Embryonic facial prominence (tissue), 1 donor: ENCODE measurements at regions not wholly inside any gene's neighbourhood (a gene's known extent, or its start where the extent isn't known, plus 50 kb on each side); places are given as distances from the start of the nearest gene placed in this dataset.
"Not testable (repeated sequence)": the region's sequence is repeated elsewhere in the genome, so short reads cannot be mapped to it uniquely, and the experiment has no call there.

Experiments
- DNase-seq: peaks from one replicate; pipeline ENCODE4 v3.0.0-alpha.2; 2016; ENCODE audit errors: extremely low spot score

- DNase-seq = no peak
These were observed 113.1 kb upstream of the IRX2 start for GRCh38 chr5:2864515-2865105.

- no peak for DNase-seq
These were observed 112.4 kb upstream of the IRX2 start for GRCh38 chr5:2863675-2864433.

DNA sequence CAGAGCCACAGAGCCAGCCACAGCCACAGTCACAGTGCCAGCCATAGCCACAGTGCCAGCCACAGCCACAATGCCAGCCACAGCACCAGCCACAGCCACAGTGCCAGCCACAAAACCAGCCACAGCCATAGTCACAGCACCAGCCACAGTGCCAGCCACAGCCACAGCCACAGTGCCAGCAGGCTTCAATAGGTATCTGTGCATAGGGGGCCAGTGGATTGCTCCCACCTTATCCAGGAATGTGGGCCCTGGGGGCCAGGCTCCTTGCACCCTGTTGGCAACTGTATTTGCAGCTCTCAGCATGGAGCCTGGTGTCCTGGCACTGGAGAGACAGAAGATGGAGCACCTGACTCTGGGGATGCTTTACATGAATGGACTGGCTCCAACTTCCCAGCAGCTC, 111.7 kb upstream of the IRX2 start:
- no peak for DNase-seq

- DNase-seq = not testable (repeated sequence)
These were observed 110.7 kb upstream of the IRX2 start for GRCh38 chr5:2862176-2862575.

- no peak for DNase-seq
These were observed 110.1 kb upstream of the IRX2 start for GRCh38 chr5:2861605-2862004.

- DNase-seq = no peak
These were observed 108.6 kb upstream of the IRX2 start for GRCh38 chr5:2860101-2860500.

GRCh38 chr5:2857837-2858236, 106.4 kb upstream of the IRX2 start:
- no peak for DNase-seq

DNA sequence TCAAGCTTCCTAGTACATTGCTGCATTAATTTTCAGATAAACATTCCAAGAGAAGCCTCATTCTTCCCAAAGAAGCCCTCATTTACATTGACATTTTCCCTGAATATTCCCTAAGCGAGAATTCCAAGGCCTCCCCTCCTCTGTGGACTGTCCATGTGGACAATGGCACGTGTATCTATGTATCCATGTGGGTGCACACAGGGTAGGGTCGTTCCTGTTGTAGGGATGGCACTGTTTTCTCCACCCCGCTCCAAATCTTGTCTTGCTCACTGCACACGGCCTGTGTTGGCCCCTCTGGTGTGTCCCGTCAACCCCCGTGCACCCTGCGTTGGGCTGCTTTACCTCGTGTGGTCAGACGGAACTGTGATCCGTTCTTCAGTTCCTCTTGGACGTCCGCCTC, 104.7 kb upstream of the IRX2 start:
- DNase-seq = no peak

GRCh38 chr5:2852446-2852845, 101.0 kb upstream of the IRX2 start:
- DNase-seq = no peak

- DNase-seq = no peak
These were observed 100.4 kb upstream of the IRX2 start for GRCh38 chr5:2851895-2852294.

- DNase-seq = no peak
These were observed 98.0 kb upstream of the IRX2 start for GRCh38 chr5:2849429-2849828.

- DNase-seq = no peak
These were observed 97.1 kb upstream of the IRX2 start for GRCh38 chr5:2848619-2849018.

DNA sequence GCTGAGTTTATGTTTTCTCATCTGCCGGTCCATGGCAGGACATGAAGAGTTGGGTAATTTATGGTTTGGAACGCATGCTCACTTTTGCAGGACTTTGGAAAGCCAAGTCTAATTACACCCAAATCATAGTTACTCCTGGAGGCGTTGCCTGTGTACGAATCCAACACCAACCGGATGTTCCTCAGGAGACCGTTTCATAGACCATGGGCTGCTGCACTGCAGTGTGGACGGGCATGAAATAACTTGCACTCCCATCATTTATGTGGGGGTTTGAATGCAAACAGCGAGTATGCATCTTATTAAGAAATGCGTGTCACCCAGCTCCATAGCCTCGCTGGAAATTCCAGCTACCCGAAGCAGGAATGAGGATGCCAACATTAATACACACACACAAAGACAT, 96.1 kb upstream of the IRX2 start:
- no peak for DNase-seq

DNA sequence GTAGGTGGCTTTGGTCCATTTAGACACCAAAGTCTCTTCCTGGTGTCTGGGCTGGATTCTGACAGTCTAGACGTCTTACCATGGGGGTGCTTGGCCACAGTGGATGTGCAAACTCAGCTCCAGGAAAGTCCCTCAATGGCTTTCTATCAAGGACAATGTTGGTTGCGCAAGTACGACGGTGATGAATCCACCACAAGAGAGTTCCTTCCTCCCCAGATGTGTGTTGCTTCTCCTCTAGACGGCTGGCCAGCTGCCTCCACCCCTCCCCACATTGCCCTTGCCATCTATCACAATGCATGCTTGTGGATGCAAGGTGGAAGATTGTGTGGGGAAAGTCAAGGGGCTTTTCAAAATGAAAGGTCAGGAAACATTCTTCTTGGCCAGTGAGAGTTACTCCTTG, 89.7 kb upstream of the IRX2 start:
- DNase-seq = no peak

DNA sequence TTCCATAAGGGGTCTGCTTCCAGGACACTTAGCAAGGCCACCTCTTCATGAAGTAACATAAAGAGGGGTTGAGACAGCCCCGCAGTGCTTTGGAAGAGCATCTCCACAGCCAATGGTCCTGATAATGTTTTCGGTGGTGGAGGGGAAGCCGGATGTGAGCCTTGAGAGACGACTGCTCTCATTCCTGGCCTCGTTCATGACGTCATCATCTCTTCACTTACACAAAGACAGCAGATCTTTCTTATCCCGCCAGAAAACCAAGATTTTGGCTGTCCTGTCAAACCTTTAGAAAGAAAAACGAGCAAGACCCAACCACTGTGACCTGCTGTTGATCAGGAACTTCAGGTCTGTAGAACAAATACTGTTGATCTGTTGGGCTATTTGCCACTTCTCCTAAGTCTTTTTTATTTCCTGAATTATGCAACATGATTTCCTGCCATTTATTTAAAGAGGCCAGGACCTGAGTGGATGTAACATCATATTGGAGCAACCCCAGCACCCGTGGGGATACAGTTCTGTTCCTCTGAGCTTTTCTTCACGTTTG, 89.0 kb upstream of the IRX2 start:
- DNase-seq = no peak

DNA sequence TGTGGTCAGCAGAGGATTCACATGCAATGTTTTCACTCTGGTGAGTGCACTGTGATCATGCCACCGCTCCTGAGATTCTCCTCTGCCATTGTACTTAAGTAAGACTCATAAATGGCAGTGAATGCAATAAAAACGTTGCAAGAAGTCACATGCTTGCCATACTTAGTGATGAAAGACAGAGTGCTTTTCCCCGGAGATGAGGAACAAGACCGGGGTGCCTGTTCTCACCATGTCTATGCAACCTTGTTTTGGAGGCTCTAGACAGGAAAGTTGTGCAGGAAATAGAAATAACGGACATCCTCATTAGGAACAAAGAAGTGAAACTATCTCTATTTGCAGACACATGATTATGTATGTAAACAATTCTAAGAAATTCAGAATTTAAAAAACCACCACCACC, 84.7 kb upstream of the IRX2 start:
- no peak for DNase-seq

GRCh38 chr5:2833556-2833955, 82.1 kb upstream of the IRX2 start:
- no peak for DNase-seq

GRCh38 chr5:2832394-2832793, 80.9 kb upstream of the IRX2 start:
- DNase-seq = no peak

- DNase-seq = no peak
These were observed 77.8 kb upstream of the IRX2 start for GRCh38 chr5:2829239-2829638.

DNA sequence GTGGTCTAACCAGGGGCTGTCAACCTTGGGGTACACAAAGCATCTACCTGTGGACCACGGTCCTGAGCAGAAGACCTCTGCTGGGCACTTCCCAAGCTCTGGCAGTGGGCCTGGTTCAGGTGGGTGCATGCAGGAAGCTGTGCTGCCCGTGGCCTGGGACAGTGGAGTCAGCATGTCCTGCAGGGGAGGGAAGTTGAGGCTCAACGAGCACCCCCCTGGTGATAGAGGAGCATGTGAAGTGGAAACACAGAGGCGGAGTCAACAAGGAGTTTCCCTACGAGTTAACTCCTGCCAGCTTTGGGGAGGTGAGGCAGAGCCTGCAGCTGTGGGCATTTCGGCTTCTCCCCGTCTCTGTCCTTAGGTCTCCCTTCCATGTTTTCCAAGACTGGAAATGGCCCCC, 67.5 kb upstream of the IRX2 start:
- no peak for DNase-seq

GRCh38 chr5:2817031-2817603, 65.6 kb upstream of the IRX2 start:
- no peak for DNase-seq

DNA sequence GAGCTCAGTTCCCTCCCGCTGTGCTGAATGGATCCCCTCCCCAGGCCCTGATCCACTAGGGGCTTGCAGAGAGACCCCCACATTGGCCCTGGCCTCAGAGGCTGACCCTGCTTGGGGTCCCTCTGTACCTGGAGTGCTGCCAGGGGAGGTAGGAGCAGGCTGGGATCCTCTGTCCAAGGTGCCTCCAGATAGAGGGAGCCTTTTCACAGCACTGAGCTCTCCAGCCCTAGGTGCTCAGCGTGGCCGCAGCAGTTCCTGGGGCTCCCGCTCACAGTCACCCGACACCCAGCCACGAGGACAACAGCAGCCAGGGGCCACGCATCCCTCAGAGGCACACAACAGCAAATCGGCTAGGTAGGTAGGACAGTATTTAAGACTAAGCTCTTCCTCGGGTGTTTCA, 62.2 kb upstream of the IRX2 start:
- no peak for DNase-seq

DNA sequence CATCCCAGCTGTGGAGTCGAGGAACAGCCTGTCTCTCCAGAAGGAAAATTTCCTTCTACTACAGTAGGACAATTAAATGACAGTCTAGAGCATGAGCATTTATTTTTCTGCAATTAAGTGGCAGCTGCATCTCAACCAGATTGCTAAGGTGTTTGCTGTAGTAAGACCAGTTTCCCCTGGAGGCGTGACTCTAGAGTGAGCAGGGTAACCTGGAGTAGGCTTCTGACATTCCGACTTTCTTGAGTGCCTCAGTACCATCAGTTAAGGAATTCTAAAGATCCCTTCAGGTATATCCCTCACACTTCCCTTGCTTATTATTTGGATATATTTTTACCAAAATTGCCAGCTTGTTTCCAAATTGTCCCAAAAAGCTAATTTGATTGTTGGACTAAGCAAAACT, 59.2 kb upstream of the IRX2 start:
- no peak for DNase-seq
